Esophagus squamous epithelium (tissue), 4 donors: ENCODE measurements at regions not wholly inside any gene's neighbourhood (a gene's known extent, or its start where the extent isn't known, plus 50 kb on each side); places are given as distances from the start of the nearest gene placed in this dataset.

ENCODE experiments used
- CTCF ChIP-seq, 6 experiments: fragments of 450-650 bp in 4 of 6; fragments of 200-600 bp in 2 of 6; sonication (generic) in 2 of 6; IDR thresholded peaks; one replicate each; pipeline ENCODE4 v1.5.1; 2016 to 2019; ENCODE audit warnings: antibody characterized with exemption in 6 of 6, mild to moderate bottlenecking in 4 of 6, moderate library complexity in 4 of 6
- POLR2A ChIP-seq, 4 donors: fragments of 450-650 bp; IDR thresholded peaks; one replicate each; pipeline ENCODE4 v1.6.1; 2017; ENCODE audit warnings: antibody characterized with exemption in 4 of 4, mild to moderate bottlenecking in 4 of 4, moderate library complexity in 3 of 4

GRCh38 chr2:228444161-228444560 lies 262.7 kb upstream of the SPHKAP start:
- TF ChIP-seq CTCF (IDR thresholded peaks at IDR 0.05): no peak
- TF ChIP-seq POLR2A (IDR thresholded peaks at IDR 0.05): no peak
